Neural progenitor cell (in vitro differentiated cells): ENCODE measurements at regions not wholly inside any gene's neighbourhood (a gene's known extent, or its start where the extent isn't known, plus 50 kb on each side); places are given as distances from the start of the nearest gene placed in this dataset.
"Not testable (repeated sequence)": the region's sequence is repeated elsewhere in the genome, so short reads cannot be mapped to it uniquely, and the experiment has no call there.

Source experiments
- DNase-seq: peaks from one replicate; pipeline ENCODE4 v3.0.0-alpha.2; 2016; ENCODE audit warnings: low spot score
- H2AFZ ChIP-seq: fragments of 200-600 bp; sonication (generic); replicated peaks from 2 replicates; pipeline ENCODE4 v1.6.1; 2016; ENCODE audit warnings: antibody characterized with exemption
- H3F3A ChIP-seq: fragments of 200-600 bp; sonication (generic); 2 replicates; pipeline ENCODE4 v1.6.1; 2016; ENCODE audit warnings: antibody characterized with exemption, low read depth
- H3K27ac ChIP-seq: fragments of 200-600 bp; sonication (generic); 2 replicates; pipeline ENCODE4 v1.5.1; 2016; ENCODE audit warnings: mild to moderate bottlenecking
- H3K27me3 ChIP-seq: fragments of 200-600 bp; sonication (generic); 2 replicates; pipeline ENCODE4 v1.6.1; 2016; ENCODE audit warnings: mild to moderate bottlenecking, moderate library complexity
- H3K36me3 ChIP-seq: fragments of 200-600 bp; sonication (generic); 2 replicates; pipeline ENCODE4 v1.5.1; 2016
- H3K4me1 ChIP-seq: fragments of 200-600 bp; sonication (generic); 2 replicates; pipeline ENCODE4 v1.6.1; 2016; ENCODE audit warnings: mixed run types
- H3K4me2 ChIP-seq: fragments of 200-600 bp; sonication (generic); 2 replicates; pipeline ENCODE4 v1.6.1; 2016
- H3K4me3 ChIP-seq: fragments of 200-600 bp; sonication (generic); 2 replicates; pipeline ENCODE4 v1.5.1; 2016
- H3K79me2 ChIP-seq: fragments of 200-600 bp; sonication (generic); 2 replicates; pipeline ENCODE4 v1.6.1; 2016; ENCODE audit warnings: low read depth
- H3K9ac ChIP-seq: fragments of 200-600 bp; sonication (generic); 2 replicates; pipeline ENCODE4 v1.6.1; 2016
- H3K9me3 ChIP-seq: fragments of 200-600 bp; sonication (generic); 2 replicates; pipeline ENCODE4 v1.5.1; 2016; ENCODE audit warnings: low read depth
- H4K20me1 ChIP-seq: fragments of 200-600 bp; sonication (generic); 2 replicates; pipeline ENCODE4 v1.6.1; 2016; ENCODE audit warnings: low read depth
- H3K27ac Mint-ChIP-seq: 3 replicates; pipeline ENCODE4 v1.8.0; 2021; ENCODE audit warnings: mixed read lengths
- H3K27me3 Mint-ChIP-seq: 2 replicates; pipeline ENCODE4 v1.8.0; 2022; ENCODE audit warnings: low read depth, mild to moderate bottlenecking, inconsistent platforms, moderate library complexity, mixed read lengths; ENCODE audit not compliant: insufficient read depth
- H3K36me3 Mint-ChIP-seq: 3 replicates; pipeline ENCODE4 v1.8.0; 2021; ENCODE audit warnings: mixed read lengths
- H3K4me1 Mint-ChIP-seq: 3 replicates; pipeline ENCODE4 v1.8.0; 2021; ENCODE audit warnings: mixed read lengths
- H3K4me3 Mint-ChIP-seq: 3 replicates; pipeline ENCODE4 v1.8.0; 2021; ENCODE audit warnings: mild to moderate bottlenecking, moderate library complexity, mixed read lengths
- H3K9me3 Mint-ChIP-seq: 3 replicates; pipeline ENCODE4 v1.8.0; 2020; ENCODE audit warnings: mixed read lengths
- CTCF ChIP-seq: fragments of 200-600 bp; sonication (generic); IDR thresholded peaks from 2 replicates; pipeline ENCODE4 v1.5.1; 2017; ENCODE audit warnings: antibody characterized with exemption, mild to moderate bottlenecking
- EZH2 ChIP-seq: fragments of 200-600 bp; sonication (generic); IDR thresholded peaks from 2 replicates; pipeline ENCODE4 v1.6.1; 2017; ENCODE audit warnings: antibody characterized with exemption, mild to moderate bottlenecking, moderate library complexity
- EZH2phosphoT487 ChIP-seq: fragments of 200-600 bp; sonication (generic); IDR thresholded peaks from 2 replicates; pipeline ENCODE4 v1.6.1; 2017; ENCODE audit warnings: antibody characterized with exemption

- no peak overlapping the region for H3K9ac ChIP-seq
- no peak overlapping the region for H3K4me3 ChIP-seq
- Mint-ChIP-seq H3K36me3 (no peaks in the 10 kb centered on the region), H3K4me1 (peaks cover 9% of the 10 kb centered on the region), H3K27ac (no peak overlapping the region), H3K4me3 (no peak overlapping the region), H3K9me3 (no peaks in the 10 kb centered on the region), H3K27me3 (no peaks in the 10 kb centered on the region)
- no peaks in the 10 kb centered on the region for H4K20me1 ChIP-seq
- no peaks in the 10 kb centered on the region for H3K27me3 ChIP-seq
- no peaks in the 10 kb centered on the region for H3K36me3 ChIP-seq
- peaks cover 6% of the 10 kb centered on the region for H3K4me1 ChIP-seq
- H3K4me2 ChIP-seq = no peak overlapping the region
- no peaks in the 10 kb centered on the region for H3K9me3 ChIP-seq
- no peak overlapping the region for H3K27ac ChIP-seq
- no peaks in the 10 kb centered on the region for H3K79me2 ChIP-seq
- H2AFZ ChIP-seq = no peak overlapping the region
- TF ChIP-seq EZH2phosphoT487 = no peak
- no peak for TF ChIP-seq CTCF
- no peak for TF ChIP-seq EZH2
- no peaks in the 10 kb centered on the region for H3F3A ChIP-seq
- DNase-seq = no peak
Measured at GRCh38 chr7:24110056-24110455, 173.9 kb upstream of the NPY start.

DNA sequence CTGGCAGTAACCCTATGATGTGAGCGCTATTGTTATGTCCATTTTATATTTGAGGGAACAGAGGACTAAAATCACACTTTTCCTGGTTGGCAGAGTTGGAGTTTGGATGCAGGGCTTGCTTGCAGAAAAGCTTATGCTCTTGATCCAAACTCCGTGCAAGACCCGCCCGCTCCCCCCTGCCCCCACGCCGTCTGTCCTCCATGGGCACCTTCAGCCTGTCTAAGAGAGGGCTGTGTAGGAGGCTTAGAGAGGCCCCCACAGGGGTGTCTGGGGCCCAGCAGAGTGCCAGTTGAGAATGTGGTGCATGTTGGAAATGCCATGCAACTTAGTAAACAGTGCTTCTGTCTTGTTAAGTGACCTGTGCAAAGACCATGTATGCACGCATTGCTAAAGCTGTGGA lies 170.5 kb upstream of the NPY start:
- H3K4me2 ChIP-seq = no peak overlapping the region
- no peak overlapping the region for H3K4me3 Mint-ChIP-seq
- H3K4me1 ChIP-seq = peaks cover 6% of the 10 kb centered on the region
- TF ChIP-seq CTCF (no peak), EZH2phosphoT487 (no peak), EZH2 (no peak)
- H3F3A ChIP-seq = no peaks in the 10 kb centered on the region
- no peaks in the 10 kb centered on the region for H3K27me3 Mint-ChIP-seq
- no peak overlapping the region for H3K9ac ChIP-seq
- no peaks in the 10 kb centered on the region for H3K79me2 ChIP-seq
- H2AFZ ChIP-seq = no peak overlapping the region
- no peaks in the 10 kb centered on the region for H3K9me3 Mint-ChIP-seq
- no peaks in the 10 kb centered on the region for H3K36me3 ChIP-seq
- peaks cover 9% of the 10 kb centered on the region for H3K4me1 Mint-ChIP-seq
- no peaks in the 10 kb centered on the region for H3K27me3 ChIP-seq
- H3K27ac ChIP-seq = no peak overlapping the region
- no peak overlapping the region for H3K4me3 ChIP-seq
- no peaks in the 10 kb centered on the region for H4K20me1 ChIP-seq
- no peaks in the 10 kb centered on the region for H3K36me3 Mint-ChIP-seq
- H3K9me3 ChIP-seq = no peaks in the 10 kb centered on the region
- no peak overlapping the region for H3K27ac Mint-ChIP-seq
- DNase-seq = no peak

DNA sequence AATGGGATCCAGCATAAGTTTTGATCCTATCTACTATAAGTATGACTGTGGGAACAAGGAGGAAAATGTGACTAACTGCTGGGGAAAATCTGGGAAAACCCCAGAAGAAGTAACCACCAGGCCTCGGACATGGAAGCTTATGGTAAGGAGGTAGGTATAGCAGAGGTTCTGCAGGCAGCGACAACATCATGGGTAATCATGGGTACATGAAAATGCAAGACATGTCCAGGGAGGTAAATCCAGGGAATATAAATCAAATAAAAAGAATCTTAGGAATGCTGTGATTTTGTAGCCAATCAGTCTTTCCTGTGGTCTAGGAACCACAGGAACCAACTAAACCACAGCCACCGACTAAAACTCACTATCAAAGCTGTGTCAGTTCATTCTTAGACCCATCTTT lies 168.3 kb upstream of the NPY start:
- Histone ChIP-seq H3K27ac (no peak overlapping the region), H3K9me3 (no peaks in the 10 kb centered on the region), H3K36me3 (no peaks in the 10 kb centered on the region), H3K4me1 (peaks cover 6% of the 10 kb centered on the region), H4K20me1 (no peaks in the 10 kb centered on the region), H3K4me2 (no peak overlapping the region), H3K27me3 (no peaks in the 10 kb centered on the region), H2AFZ (no peak overlapping the region), H3F3A (no peaks in the 10 kb centered on the region), H3K4me3 (no peak overlapping the region), H3K79me2 (no peaks in the 10 kb centered on the region), H3K9ac (no peak overlapping the region)
- Mint-ChIP-seq H3K4me3 (no peak overlapping the region), H3K27me3 (peaks cover 3% of the 10 kb centered on the region), H3K36me3 (no peaks in the 10 kb centered on the region), H3K4me1 (peaks cover 9% of the 10 kb centered on the region), H3K9me3 (no peaks in the 10 kb centered on the region), H3K27ac (no peak overlapping the region)
- DNase-seq = no peak
- no peak for TF ChIP-seq CTCF
- TF ChIP-seq EZH2phosphoT487 = no peak
- TF ChIP-seq EZH2 = no peak

DNA sequence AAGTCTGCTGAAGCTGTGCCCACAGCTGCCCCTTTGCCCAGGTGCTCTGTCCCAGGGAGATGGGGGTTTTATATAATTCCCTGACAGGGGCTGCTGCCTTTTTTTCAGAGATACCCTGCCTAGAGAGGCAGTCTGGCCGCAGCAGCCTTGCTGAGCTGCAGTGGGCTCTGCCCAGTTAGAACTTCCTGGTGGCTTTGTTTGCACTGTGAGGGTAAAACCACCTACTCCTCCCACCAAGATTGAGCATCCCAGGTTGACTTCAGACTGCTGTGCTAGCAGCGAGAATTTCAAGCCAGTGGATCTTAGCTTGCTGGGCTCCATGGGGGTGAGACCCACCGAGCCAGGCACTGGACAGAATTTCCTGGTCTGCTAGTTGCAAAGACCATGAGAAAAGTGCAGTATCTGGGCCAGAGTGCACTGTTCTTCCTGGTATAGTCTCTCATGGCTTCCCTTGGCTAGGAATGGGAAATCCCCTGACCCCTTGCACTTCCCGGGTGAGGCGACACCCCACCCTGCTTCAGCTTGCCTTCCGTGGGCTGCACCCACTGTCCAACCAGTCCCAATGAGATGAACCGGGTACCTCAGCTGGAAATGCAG lies 166.0 kb upstream of the NPY start:
- H3K36me3 ChIP-seq, H3K27ac Mint-ChIP-seq, H3K36me3 Mint-ChIP-seq, H2AFZ ChIP-seq, H3K9me3 ChIP-seq, H3K27me3 ChIP-seq, H3K27ac ChIP-seq, H3K4me2 ChIP-seq, DNase-seq, H3K79me2 ChIP-seq, H3K4me3 Mint-ChIP-seq, H3K27me3 Mint-ChIP-seq, H3K4me1 Mint-ChIP-seq, H3F3A ChIP-seq, H3K9ac ChIP-seq, H3K4me1 ChIP-seq, H3K4me3 ChIP-seq, H4K20me1 ChIP-seq, H3K9me3 Mint-ChIP-seq: not testable (repeated sequence)
